HepG2 (cell line): ENCODE measurements at regions not wholly inside any gene's neighbourhood (a gene's known extent, or its start where the extent isn't known, plus 50 kb on each side); places are given as distances from the start of the nearest gene placed in this dataset.

Experiments used
- DMAP1 ChIP-seq: IDR thresholded peaks from 2 replicates; pipeline ENCODE4 v1.6.1; 2016
- ESRRA ChIP-seq: sonication (generic); formaldehyde crosslinking; IDR thresholded peaks from 2 replicates; pipeline ENCODE4 v1.5.1; 2020; ENCODE audit warnings: mild to moderate bottlenecking, low read depth, missing genetic modification reagents
- FOXP1 ChIP-seq, 2 experiments: fragments of 450-650 bp in 1 of 2; IDR thresholded peaks; 2 replicates each; pipeline ENCODE4 v1.6.1; 2017 to 2018; ENCODE audit warnings: antibody characterized with exemption in 1 of 2
- JDP2 ChIP-seq: sonication (generic); formaldehyde crosslinking; IDR thresholded peaks from 2 replicates; pipeline ENCODE4 v1.8.1; 2022; ENCODE audit warnings: missing genetic modification reagents, borderline replicate concordance
- JUN ChIP-seq: sonication (generic); formaldehyde crosslinking; IDR thresholded peaks from 2 replicates; pipeline ENCODE4 v1.4.0; 2020; ENCODE audit warnings: mild to moderate bottlenecking, missing genetic modification reagents
- MEF2D ChIP-seq: sonication (generic); formaldehyde crosslinking; IDR thresholded peaks from 2 replicates; pipeline ENCODE4 v1.5.1; 2020; ENCODE audit warnings: mild to moderate bottlenecking, missing genetic modification reagents
- NFYB ChIP-seq: sonication (generic); formaldehyde crosslinking; IDR thresholded peaks from 2 replicates; pipeline ENCODE4 v1.4.0; 2020; ENCODE audit warnings: missing genetic modification reagents
- NKX3-1 ChIP-seq: sonication (generic); formaldehyde crosslinking; IDR thresholded peaks from 2 replicates; pipeline ENCODE4 v1.5.0; 2020; ENCODE audit warnings: missing genetic modification reagents
- PAWR ChIP-seq: sonication (generic); formaldehyde crosslinking; IDR thresholded peaks from 2 replicates; pipeline ENCODE4 v1.4.0; 2020; ENCODE audit warnings: missing genetic modification reagents, mild to moderate bottlenecking, borderline replicate concordance
- TRIM24 ChIP-seq: sonication (generic); formaldehyde crosslinking; IDR thresholded peaks from 2 replicates; pipeline ENCODE4 v1.8.0; 2022; ENCODE audit warnings: mild to moderate bottlenecking, missing genetic modification reagents
- WIZ ChIP-seq: sonication (generic); formaldehyde crosslinking; IDR thresholded peaks from 2 replicates; pipeline ENCODE4 v1.5.1; 2020; ENCODE audit warnings: mild to moderate bottlenecking, missing genetic modification reagents
- ZFX ChIP-seq: sonication (generic); formaldehyde crosslinking; IDR thresholded peaks from 2 replicates; pipeline ENCODE4 v1.4.0; 2020; ENCODE audit warnings: mild to moderate bottlenecking, low read depth, missing genetic modification reagents, moderate library complexity
- ZNF12 ChIP-seq: sonication (generic); formaldehyde crosslinking; IDR thresholded peaks from 2 replicates; pipeline ENCODE4 v1.5.0; 2020; ENCODE audit warnings: missing genetic modification reagents
- ZNF124 ChIP-seq: sonication (generic); formaldehyde crosslinking; IDR thresholded peaks from 2 replicates; pipeline ENCODE4 v1.4.0; 2020; ENCODE audit warnings: missing genetic modification reagents
- ZNF333 ChIP-seq: sonication (generic); formaldehyde crosslinking; IDR thresholded peaks from 2 replicates; pipeline ENCODE4 v1.4.0; 2020; ENCODE audit warnings: mild to moderate bottlenecking, missing genetic modification reagents, borderline replicate concordance
- ZNF343 ChIP-seq: sonication (generic); formaldehyde crosslinking; IDR thresholded peaks from 2 replicates; pipeline ENCODE4 v1.4.0; 2020; ENCODE audit warnings: mild to moderate bottlenecking, missing genetic modification reagents
- ZNF678 ChIP-seq: sonication (generic); formaldehyde crosslinking; IDR thresholded peaks from 2 replicates; pipeline ENCODE4 v1.4.0; 2020; ENCODE audit warnings: mild to moderate bottlenecking, missing genetic modification reagents
- ZSCAN12 ChIP-seq: sonication (generic); formaldehyde crosslinking; IDR thresholded peaks from 2 replicates; pipeline ENCODE4 v1.9.0; 2021; ENCODE audit warnings: mild to moderate bottlenecking, missing genetic modification reagents
- ZSCAN22 ChIP-seq: sonication (generic); formaldehyde crosslinking; IDR thresholded peaks from 2 replicates; pipeline ENCODE4 v1.4.0; 2020; ENCODE audit warnings: mild to moderate bottlenecking, missing genetic modification reagents
- TF ChIP-seq, protein P1 (sequence below): sonication (generic); formaldehyde crosslinking; IDR thresholded peaks from 2 replicates; pipeline ENCODE4 v1.4.0; 2020; ENCODE audit warnings: low read depth, mild to moderate bottlenecking, missing genetic modification reagents
- TF ChIP-seq, protein P2 (sequence below): sonication (generic); formaldehyde crosslinking; IDR thresholded peaks from 2 replicates; pipeline ENCODE4 v1.4.0; 2020; ENCODE audit warnings: missing genetic modification reagents, borderline replicate concordance
- TF ChIP-seq, protein P3 (sequence below): sonication (generic); formaldehyde crosslinking; IDR thresholded peaks from 2 replicates; pipeline ENCODE4 v1.4.0; 2020; ENCODE audit warnings: mild to moderate bottlenecking, missing genetic modification reagents, borderline replicate concordance

DNA sequence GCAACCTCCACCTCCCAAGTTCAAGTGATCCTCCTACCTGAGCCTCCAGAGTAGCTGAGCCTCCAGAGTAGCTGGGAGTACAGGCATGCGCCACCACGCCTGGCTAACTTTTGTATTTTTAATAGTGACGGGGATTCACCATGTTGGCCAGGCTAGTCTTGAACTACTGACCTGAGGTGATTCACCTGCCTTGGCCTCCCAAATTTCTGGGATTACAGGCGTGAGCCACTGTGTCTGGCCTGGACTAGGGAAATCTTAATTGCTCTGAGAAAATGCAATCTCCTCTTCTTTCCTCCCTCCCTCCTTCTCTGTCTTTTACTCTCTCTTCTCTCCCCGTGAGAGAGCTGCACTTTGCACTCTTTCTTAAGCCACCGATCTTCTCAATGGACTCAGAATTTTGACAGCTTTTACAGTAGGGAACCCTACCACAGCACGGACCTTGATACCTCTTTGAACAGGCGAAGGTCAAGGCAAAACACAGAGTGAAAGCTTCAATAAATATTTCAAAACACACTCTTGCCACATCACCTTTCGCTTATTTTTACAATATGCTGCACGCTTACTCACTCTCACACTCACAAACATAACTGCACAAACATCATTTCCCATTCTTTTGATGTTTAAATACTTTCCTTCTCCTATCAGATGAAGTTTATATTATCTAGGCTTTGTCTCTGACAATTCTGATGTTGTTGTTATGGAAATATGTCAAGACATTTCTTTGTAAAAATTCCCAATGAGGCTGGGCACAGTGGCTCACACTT lies 173.4 kb upstream of the NRP1 start (continued):
- TF ChIP-seq, protein P1, sequence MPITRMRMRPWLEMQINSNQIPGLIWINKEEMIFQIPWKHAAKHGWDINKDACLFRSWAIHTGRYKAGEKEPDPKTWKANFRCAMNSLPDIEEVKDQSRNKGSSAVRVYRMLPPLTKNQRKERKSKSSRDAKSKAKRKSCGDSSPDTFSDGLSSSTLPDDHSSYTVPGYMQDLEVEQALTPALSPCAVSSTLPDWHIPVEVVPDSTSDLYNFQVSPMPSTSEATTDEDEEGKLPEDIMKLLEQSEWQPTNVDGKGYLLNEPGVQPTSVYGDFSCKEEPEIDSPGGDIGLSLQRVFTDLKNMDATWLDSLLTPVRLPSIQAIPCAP: no peak
- TF ChIP-seq JUN (CRISPR knock-in tag) (peak; percentile 69; the same call in 1 of the 2 replicates), ESRRA (CRISPR knock-in tag) (no peak), TRIM24 (peak; percentile 97), FOXP1 (IDR thresholded peaks at IDR 0.05) (no peak), FOXP1 (CRISPR knock-in tag; IDR thresholded peaks at IDR 0.05) (peak; percentile 96), ZNF333 (CRISPR knock-in tag) (no peak), JDP2 (CRISPR knock-in tag) (no peak), ZNF343 (CRISPR knock-in tag) (no peak), ZNF678 (CRISPR knock-in tag) (no peak), ZNF12 (CRISPR knock-in tag) (peak; percentile 90), ZNF124 (CRISPR knock-in tag) (0 out of 2 replicates have a peak, but pooled peaks have one; percentile 52), NFYB (CRISPR knock-in tag) (no peak), PAWR (CRISPR knock-in tag) (no peak), DMAP1 (no peak), NKX3-1 (CRISPR knock-in tag) (peak; percentile 81; the same call in 1 of the 2 replicates), ZSCAN22 (no peak), ZSCAN12 (CRISPR knock-in tag) (no peak), WIZ (CRISPR knock-in tag) (no peak), ZFX (CRISPR knock-in tag) (no peak), MEF2D (CRISPR knock-in tag) (peak; percentile 91)
- TF ChIP-seq, protein P2, sequence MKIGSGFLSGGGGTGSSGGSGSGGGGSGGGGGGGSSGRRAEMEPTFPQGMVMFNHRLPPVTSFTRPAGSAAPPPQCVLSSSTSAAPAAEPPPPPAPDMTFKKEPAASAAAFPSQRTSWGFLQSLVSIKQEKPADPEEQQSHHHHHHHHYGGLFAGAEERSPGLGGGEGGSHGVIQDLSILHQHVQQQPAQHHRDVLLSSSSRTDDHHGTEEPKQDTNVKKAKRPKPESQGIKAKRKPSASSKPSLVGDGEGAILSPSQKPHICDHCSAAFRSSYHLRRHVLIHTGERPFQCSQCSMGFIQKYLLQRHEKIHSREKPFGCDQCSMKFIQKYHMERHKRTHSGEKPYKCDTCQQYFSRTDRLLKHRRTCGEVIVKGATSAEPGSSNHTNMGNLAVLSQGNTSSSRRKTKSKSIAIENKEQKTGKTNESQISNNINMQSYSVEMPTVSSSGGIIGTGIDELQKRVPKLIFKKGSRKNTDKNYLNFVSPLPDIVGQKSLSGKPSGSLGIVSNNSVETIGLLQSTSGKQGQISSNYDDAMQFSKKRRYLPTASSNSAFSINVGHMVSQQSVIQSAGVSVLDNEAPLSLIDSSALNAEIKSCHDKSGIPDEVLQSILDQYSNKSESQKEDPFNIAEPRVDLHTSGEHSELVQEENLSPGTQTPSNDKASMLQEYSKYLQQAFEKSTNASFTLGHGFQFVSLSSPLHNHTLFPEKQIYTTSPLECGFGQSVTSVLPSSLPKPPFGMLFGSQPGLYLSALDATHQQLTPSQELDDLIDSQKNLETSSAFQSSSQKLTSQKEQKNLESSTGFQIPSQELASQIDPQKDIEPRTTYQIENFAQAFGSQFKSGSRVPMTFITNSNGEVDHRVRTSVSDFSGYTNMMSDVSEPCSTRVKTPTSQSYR (CRISPR knock-in tag): 0 out of 2 replicates have a peak, but pooled peaks have one; percentile 48
- TF ChIP-seq, protein P3, sequence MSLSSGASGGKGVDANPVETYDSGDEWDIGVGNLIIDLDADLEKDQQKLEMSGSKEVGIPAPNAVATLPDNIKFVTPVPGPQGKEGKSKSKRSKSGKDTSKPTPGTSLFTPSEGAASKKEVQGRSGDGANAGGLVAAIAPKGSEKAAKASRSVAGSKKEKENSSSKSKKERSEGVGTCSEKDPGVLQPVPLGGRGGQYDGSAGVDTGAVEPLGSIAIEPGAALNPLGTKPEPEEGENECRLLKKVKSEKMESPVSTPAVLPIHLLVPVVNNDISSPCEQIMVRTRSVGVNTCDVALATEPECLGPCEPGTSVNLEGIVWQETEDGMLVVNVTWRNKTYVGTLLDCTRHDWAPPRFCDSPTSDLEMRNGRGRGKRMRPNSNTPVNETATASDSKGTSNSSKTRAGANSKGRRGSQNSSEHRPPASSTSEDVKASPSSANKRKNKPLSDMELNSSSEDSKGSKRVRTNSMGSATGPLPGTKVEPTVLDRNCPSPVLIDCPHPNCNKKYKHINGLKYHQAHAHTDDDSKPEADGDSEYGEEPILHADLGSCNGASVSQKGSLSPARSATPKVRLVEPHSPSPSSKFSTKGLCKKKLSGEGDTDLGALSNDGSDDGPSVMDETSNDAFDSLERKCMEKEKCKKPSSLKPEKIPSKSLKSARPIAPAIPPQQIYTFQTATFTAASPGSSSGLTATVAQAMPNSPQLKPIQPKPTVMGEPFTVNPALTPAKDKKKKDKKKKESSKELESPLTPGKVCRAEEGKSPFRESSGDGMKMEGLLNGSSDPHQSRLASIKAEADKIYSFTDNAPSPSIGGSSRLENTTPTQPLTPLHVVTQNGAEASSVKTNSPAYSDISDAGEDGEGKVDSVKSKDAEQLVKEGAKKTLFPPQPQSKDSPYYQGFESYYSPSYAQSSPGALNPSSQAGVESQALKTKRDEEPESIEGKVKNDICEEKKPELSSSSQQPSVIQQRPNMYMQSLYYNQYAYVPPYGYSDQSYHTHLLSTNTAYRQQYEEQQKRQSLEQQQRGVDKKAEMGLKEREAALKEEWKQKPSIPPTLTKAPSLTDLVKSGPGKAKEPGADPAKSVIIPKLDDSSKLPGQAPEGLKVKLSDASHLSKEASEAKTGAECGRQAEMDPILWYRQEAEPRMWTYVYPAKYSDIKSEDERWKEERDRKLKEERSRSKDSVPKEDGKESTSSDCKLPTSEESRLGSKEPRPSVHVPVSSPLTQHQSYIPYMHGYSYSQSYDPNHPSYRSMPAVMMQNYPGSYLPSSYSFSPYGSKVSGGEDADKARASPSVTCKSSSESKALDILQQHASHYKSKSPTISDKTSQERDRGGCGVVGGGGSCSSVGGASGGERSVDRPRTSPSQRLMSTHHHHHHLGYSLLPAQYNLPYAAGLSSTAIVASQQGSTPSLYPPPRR (CRISPR knock-in tag): peak; percentile 90
